WERI-Rb-1 (cell line): ENCODE measurements at regions not wholly inside any gene's neighbourhood (a gene's known extent, or its start where the extent isn't known, plus 50 kb on each side); places are given as distances from the start of the nearest gene placed in this dataset.

Source experiments
- DNase-seq: peaks from one replicate; pipeline ENCODE4 v3.0.0-alpha.2; 2020
- H3K27ac ChIP-seq: fragments of 250-450 bp; sonication (Bioruptor Pico); 2 replicates; pipeline ENCODE4 v1.5.1; 2020; ENCODE audit warnings: mild to moderate bottlenecking, moderate library complexity
- H3K27me3 ChIP-seq: fragments of 250-450 bp; sonication (Bioruptor Pico); 2 replicates; pipeline ENCODE4 v1.5.1; 2021; ENCODE audit warnings: mild to moderate bottlenecking, low read depth, moderate library complexity; ENCODE audit not compliant: insufficient read depth, severe bottlenecking
- H3K36me3 ChIP-seq: fragments of 250-450 bp; sonication (Bioruptor Pico); 2 replicates; pipeline ENCODE4 v1.5.1; 2020; ENCODE audit warnings: mild to moderate bottlenecking, moderate library complexity
- H3K4me3 ChIP-seq: 2 replicates; pipeline ENCODE4 v1.5.1; 2011; ENCODE audit warnings: low read depth, mild to moderate bottlenecking, control low read depth, low read length
- H3K9me3 ChIP-seq: fragments of 250-450 bp; sonication (Bioruptor Pico); 2 replicates; pipeline ENCODE4 v1.5.1; 2021; ENCODE audit warnings: mild to moderate bottlenecking, moderate library complexity; ENCODE audit not compliant: severe bottlenecking
- TF ChIP-seq, protein P1 (sequence below): IDR thresholded peaks from 2 replicates; pipeline ENCODE4 v1.5.1; 2011; ENCODE audit warnings: low read depth, mild to moderate bottlenecking, control low read depth, inconsistent platforms, low read length

DNA sequence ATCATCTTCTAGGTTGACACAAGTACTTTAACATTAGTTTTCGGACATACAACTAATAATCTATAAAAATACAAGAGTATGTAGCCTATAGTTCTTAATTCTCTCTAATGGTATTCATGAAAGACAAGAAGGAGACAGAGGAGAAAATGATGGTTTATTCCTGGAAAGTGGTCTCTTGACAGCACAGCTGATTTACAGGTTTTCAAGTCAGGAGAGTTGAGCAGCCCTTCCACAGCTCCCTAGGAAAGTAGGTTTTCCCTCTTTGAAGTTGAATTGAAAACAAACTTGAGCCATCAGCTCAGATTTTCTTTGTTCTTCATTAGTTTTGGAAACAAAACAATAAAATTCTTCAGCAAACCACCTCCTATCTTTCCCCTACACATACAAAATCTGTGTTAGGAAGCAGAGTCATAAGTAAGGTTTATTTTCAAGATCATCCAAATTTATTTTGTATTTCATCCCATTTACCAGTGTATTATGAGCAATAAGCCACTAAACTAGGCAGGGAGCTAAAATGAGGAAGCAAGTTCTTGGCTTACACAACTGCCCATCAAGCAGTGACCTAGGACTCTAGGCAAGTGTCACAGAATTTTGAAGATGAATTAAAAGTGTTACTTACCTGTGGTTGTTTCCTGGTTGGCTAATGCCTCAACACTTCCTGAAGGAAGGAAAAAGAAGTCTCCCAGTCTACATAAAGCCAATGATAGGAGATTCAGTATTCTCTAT, 357.0 kb downstream of the BCAT1 start:
- Histone ChIP-seq H3K27ac (no peak overlapping the region), H3K9me3 (no peaks in the 10 kb centered on the region), H3K27me3 (no peaks in the 10 kb centered on the region), H3K4me3 (no peak overlapping the region), H3K36me3 (no peaks in the 10 kb centered on the region)
- TF ChIP-seq, protein P1, sequence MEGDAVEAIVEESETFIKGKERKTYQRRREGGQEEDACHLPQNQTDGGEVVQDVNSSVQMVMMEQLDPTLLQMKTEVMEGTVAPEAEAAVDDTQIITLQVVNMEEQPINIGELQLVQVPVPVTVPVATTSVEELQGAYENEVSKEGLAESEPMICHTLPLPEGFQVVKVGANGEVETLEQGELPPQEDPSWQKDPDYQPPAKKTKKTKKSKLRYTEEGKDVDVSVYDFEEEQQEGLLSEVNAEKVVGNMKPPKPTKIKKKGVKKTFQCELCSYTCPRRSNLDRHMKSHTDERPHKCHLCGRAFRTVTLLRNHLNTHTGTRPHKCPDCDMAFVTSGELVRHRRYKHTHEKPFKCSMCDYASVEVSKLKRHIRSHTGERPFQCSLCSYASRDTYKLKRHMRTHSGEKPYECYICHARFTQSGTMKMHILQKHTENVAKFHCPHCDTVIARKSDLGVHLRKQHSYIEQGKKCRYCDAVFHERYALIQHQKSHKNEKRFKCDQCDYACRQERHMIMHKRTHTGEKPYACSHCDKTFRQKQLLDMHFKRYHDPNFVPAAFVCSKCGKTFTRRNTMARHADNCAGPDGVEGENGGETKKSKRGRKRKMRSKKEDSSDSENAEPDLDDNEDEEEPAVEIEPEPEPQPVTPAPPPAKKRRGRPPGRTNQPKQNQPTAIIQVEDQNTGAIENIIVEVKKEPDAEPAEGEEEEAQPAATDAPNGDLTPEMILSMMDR = no peak
- DNase-seq = no peak

DNA sequence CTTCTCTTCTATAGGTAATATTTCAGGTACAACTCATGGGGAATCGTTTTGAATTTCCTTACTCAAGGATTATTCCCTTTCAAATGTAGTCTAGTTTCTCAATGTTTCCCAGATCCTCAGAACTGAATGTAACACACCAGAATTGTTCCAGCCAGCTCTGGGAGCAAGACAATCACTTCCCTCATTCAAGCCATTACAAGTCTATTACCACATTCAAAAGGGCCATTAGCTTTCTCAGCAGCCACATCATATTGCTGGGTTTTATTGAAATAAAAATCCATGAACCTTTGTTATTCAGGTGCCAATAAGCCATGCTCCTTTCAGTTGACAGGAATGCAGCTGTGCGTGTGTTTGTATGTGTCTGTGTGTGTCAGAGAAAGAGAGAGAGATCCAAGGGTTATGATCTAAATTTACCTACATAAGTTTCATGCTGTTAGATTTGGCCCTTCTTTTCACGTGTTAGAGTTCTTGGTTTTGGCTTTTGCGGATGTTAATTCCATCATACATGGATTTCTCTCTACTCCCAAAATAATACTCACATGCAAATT, 357.7 kb downstream of the BCAT1 start:
- no peaks in the 10 kb centered on the region for H3K9me3 ChIP-seq
- H3K27me3 ChIP-seq = no peaks in the 10 kb centered on the region
- no peak overlapping the region for H3K4me3 ChIP-seq
- H3K27ac ChIP-seq = no peak overlapping the region
- TF ChIP-seq, protein P1 = no peak
- no peak for DNase-seq
- no peaks in the 10 kb centered on the region for H3K36me3 ChIP-seq

DNA sequence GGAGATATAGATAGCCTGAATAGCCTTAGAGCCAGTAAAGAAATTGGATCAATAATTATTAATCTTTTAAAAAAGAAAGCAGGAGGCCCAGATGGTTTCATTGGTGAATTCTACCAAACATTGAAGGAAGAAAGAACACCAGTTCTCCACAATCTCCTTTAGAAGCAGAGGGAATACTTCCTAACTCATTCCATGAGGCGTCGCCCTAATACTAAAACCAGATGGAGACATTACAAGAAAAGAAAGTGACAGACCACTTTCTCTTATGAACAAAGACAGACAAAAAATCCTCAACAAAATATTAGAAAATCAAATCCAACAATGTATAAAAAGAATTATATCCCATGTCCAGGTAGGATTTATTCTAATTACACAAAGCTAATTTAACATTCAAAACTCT, 362.6 kb downstream of the BCAT1 start:
- no peak overlapping the region for H3K4me3 ChIP-seq
- H3K36me3 ChIP-seq = no peaks in the 10 kb centered on the region
- DNase-seq = no peak
- H3K27me3 ChIP-seq = no peaks in the 10 kb centered on the region
- TF ChIP-seq, protein P1 = no peak
- H3K27ac ChIP-seq = no peak overlapping the region
- no peaks in the 10 kb centered on the region for H3K9me3 ChIP-seq

DNA sequence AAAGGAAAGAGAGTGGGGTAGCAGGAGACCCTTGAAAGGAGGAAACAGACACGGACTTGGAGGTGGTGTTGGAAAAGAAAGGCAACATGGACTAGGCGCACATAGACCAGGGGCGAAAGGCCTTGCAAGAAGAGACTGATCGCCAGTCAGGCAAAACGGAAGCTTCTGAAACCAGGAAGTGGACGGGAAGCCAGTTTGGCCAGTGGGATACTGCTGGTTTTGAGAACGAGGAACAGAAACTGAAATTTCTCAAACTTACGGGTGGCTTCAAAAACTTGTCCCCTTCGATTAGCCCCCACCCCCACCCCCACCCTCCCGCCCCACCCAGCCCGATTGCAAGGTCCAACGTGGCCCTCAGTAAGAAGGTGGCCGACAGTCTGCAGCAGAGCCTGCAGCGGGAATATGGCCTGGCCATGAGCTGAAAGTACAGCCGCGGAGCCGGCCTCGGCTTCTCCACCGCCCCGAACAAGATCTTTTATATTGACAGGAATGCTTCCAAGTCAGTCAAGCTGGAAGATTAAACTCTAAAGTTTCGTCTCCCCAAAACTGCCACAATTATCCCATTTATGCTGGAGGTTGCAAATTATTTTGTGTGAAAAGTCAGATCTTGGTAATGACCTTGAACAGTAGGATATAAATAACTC, 364.7 kb downstream of the BCAT1 start:
- Histone ChIP-seq H3K36me3 (no peaks in the 10 kb centered on the region), H3K27me3 (no peaks in the 10 kb centered on the region), H3K27ac (no peak overlapping the region), H3K9me3 (no peaks in the 10 kb centered on the region), H3K4me3 (no peak overlapping the region)
- TF ChIP-seq, protein P1 = no peak
- no peak for DNase-seq

DNA sequence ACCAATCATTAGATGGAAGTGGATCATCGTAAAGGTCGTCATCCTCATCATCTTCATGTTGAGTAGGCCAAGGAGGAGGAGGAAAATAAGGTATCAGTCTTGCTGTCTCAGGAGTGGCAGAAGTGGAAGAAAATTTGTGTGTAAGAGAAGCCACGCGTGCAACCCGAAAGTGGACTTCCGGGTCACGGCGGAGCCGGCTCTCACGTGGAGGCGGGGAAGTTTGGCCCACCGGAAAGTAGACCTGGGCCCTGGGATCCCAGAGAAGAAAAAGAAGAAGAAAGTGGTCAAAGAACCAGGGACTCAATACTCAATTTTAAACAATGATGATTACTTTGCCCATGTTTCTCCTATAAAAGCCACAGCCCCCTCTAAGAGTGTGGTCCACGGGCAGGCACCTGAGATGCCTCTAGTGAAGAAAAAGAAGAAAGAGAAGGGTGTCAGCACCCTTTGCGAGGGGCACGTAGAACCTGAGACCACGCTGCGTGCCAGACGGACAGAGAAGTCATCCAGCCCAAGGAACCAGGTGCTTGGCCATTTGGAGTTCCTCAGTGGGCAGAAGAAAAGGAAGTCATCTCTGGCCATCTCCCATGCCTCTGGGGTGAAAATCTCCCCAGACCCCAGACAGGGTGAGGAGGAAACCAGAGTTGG, 365.8 kb downstream of the BCAT1 start:
- H3K36me3 ChIP-seq = no peaks in the 10 kb centered on the region
- H3K4me3 ChIP-seq = no peak overlapping the region
- H3K27me3 ChIP-seq = no peaks in the 10 kb centered on the region
- no peaks in the 10 kb centered on the region for H3K9me3 ChIP-seq
- TF ChIP-seq, protein P1 = no peak
- no peak overlapping the region for H3K27ac ChIP-seq
- no peak for DNase-seq
